Activated CD8-positive, alpha-beta T cell treated with anti-CD3 and anti-CD28 coated beads for 36 hours (primary cell): ENCODE measurements at regions not wholly inside any gene's neighbourhood (a gene's known extent, or its start where the extent isn't known, plus 50 kb on each side); places are given as distances from the start of the nearest gene placed in this dataset.
A peak's percentile ranks its signal among the peaks of the same experiment; 100 is the strongest.

ENCODE experiments used
- ATAC-seq: fragments of 200-7000 bp; cut with Tn5 transposase; one replicate; pipeline ENCODE4 v1.10.0; 2021; ENCODE audit warnings: mild to moderate bottlenecking, moderate library complexity
- CTCF ChIA-PET: fragments of 350-600 bp; sonication (Branson Sonifier 250); formaldehyde crosslinking; loops from one replicate; lab custom pipeline; 2021; ENCODE audit warnings: antibody characterized with exemption; lab: Charles Lee
- POLR2A ChIA-PET: fragments of 350-600 bp; sonication (Branson Sonifier 250); formaldehyde crosslinking; loops from one replicate; lab custom pipeline; 2021; ENCODE audit warnings: antibody characterized with exemption; lab: Charles Lee
- DNase-seq: peaks from one replicate; pipeline ENCODE4 v3.0.0-alpha.2; 2020
- H3K27ac Mint-ChIP-seq: one replicate; pipeline ENCODE4 v1.8.0; 2021; ENCODE audit warnings: mild to moderate bottlenecking, mixed read lengths
- H3K27me3 Mint-ChIP-seq: one replicate; pipeline ENCODE4 v1.8.0; 2021; ENCODE audit warnings: mixed read lengths
- H3K36me3 Mint-ChIP-seq: one replicate; pipeline ENCODE4 v1.8.0; 2021; ENCODE audit warnings: low read depth, mixed read lengths
- H3K4me1 Mint-ChIP-seq: one replicate; pipeline ENCODE4 v1.8.0; 2021; ENCODE audit warnings: low read depth, mixed read lengths
- H3K4me3 Mint-ChIP-seq: one replicate; pipeline ENCODE4 v1.8.0; 2021; ENCODE audit warnings: mild to moderate bottlenecking, moderate library complexity, mixed read lengths
- H3K9me3 Mint-ChIP-seq: one replicate; pipeline ENCODE4 v1.8.0; 2021; ENCODE audit warnings: mixed read lengths
- intact Hi-C: fragments of 100-400 bp; cut with micrococcal nuclease; formaldehyde crosslinking; loops from one replicate; pipeline ENCODE4 v1.10.0; 2022
- TF ChIP-seq, protein P1 (sequence below): fragments of 200-600 bp; IDR thresholded peaks from one replicate; pipeline ENCODE4 v1.8.0; 2022; ENCODE audit warnings: antibody characterized with exemption, mild to moderate bottlenecking

DNA sequence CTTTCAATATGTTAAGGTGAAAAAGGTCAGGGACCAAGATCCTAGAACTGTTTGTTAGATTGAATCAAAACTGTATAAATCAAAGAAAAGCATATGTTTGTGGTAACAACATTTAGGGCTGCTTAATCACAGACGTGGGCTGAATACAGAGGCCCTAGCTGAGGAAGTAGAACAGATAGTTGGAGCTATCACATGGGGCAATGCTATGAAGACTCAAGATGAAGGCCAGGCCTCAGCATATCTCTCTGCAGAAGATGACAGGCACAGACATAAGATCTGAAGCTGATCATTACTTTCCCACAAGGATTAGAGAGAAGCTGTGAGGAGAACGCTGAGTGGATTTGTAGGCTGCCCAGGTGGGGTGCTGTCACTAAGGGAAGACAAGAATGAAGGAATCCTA, 158.6 kb upstream of the CARD18 start:
- Mint-ChIP-seq H3K27ac (no peak overlapping the region), H3K27me3 (peaks cover 2% of the 10 kb centered on the region), H3K4me1 (peaks cover 10% of the 10 kb centered on the region), H3K4me3 (no peak overlapping the region), H3K36me3 (no peaks in the 10 kb centered on the region), H3K9me3 (no peaks in the 10 kb centered on the region)
- TF ChIP-seq, protein P1, sequence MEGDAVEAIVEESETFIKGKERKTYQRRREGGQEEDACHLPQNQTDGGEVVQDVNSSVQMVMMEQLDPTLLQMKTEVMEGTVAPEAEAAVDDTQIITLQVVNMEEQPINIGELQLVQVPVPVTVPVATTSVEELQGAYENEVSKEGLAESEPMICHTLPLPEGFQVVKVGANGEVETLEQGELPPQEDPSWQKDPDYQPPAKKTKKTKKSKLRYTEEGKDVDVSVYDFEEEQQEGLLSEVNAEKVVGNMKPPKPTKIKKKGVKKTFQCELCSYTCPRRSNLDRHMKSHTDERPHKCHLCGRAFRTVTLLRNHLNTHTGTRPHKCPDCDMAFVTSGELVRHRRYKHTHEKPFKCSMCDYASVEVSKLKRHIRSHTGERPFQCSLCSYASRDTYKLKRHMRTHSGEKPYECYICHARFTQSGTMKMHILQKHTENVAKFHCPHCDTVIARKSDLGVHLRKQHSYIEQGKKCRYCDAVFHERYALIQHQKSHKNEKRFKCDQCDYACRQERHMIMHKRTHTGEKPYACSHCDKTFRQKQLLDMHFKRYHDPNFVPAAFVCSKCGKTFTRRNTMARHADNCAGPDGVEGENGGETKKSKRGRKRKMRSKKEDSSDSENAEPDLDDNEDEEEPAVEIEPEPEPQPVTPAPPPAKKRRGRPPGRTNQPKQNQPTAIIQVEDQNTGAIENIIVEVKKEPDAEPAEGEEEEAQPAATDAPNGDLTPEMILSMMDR: no peak
- ChIA-PET POLR2A (no interaction called here), CTCF (no interaction called here)
- no peak for DNase-seq
- ATAC-seq: no peak
- intact Hi-C loops: no loop called here

DNA sequence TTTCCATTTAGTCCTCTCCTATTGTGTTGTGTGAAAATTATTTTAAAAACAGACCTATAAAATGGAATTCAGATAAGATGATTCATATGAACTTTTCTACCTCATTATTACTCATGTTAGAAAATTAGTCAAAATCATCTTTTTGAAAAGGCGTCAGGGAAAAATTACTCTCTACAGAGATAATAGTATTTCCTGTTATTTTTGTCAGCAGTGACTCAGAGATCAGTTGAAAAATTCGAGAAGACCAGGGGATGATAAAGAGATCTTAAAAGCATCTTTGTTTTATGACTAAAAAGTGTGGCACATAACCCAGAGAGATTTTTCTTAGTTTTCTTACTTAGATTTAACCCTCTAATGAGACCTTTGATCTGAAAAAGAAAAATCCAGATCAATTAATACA, 157.9 kb upstream of the CARD18 start:
- intact Hi-C loops: no loop called here
- CTCF ChIA-PET: no interaction called here

DNA sequence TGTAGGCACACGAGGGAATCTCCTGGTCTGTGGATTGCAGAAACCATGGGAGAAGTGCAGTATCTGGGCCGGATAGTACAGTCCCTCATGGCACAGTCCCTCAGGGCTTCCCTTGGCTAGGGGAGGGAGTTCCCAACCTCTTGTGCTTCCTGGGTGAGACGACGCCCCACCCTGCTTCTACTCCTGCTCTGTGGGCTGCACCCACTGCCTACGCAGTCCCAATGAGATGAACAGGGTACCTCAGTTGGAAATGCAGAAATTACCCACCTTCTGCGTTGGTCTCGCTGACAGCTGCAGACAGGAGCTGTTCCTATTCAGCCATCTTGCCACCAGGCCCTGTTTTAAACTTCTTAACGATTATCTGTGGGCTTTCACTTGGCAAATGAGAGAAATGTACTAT, 157.2 kb upstream of the CARD18 start:
- CTCF ChIA-PET: no interaction called here
- Mint-ChIP-seq H3K27ac (peak overlapping the region; percentile 58), H3K4me1 (peaks cover 10% of the 10 kb centered on the region), H3K27me3 (peaks cover 2% of the 10 kb centered on the region), H3K9me3 (no peaks in the 10 kb centered on the region), H3K4me3 (no peak overlapping the region), H3K36me3 (no peaks in the 10 kb centered on the region)
- ATAC-seq: no peak
- POLR2A ChIA-PET: no interaction called here
- DNase-seq: no peak
- TF ChIP-seq, protein P1: no peak
- intact Hi-C loops: no loop called here

More for the DNA sequence above, 157.9 kb upstream of the CARD18 start:
- DNase-seq (no peak), ATAC-seq (peak; percentile 86)
- TF ChIP-seq, protein P1: no peak
- H3K36me3 Mint-ChIP-seq: no peaks in the 10 kb centered on the region
- H3K27ac Mint-ChIP-seq: peak overlapping the region; percentile 43
- H3K9me3 Mint-ChIP-seq: no peaks in the 10 kb centered on the region
- H3K4me1 Mint-ChIP-seq: peaks cover 10% of the 10 kb centered on the region
- no peak overlapping the region for H3K4me3 Mint-ChIP-seq
- peaks cover 2% of the 10 kb centered on the region for H3K27me3 Mint-ChIP-seq
- POLR2A ChIA-PET: no interaction called here

DNA sequence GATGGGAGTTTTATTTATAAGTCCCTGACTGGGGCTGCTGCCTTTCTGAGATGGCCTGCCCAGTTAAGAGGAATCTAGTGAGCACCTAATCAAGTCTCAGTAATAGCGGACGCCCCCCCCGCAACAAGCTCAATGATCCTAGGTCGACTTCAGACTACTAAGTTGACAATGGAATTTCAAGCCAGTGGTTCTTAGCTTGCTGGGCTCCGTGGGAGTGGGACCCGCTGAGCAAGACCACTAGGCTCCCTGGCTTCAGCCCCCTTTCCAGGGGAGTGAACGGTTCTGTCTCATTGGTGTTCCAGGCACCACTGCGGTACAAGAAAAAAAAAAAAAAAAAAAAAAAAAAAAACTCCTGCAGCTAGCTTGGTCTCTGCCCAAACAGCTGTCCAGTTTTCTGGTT, 156.8 kb upstream of the CARD18 start:
- peaks cover 2% of the 10 kb centered on the region for H3K27me3 Mint-ChIP-seq
- DNase-seq: no peak
- CTCF ChIA-PET: no interaction called here
- no peak overlapping the region for H3K27ac Mint-ChIP-seq
- POLR2A ChIA-PET: no interaction called here
- TF ChIP-seq, protein P1: no peak
- H3K36me3 Mint-ChIP-seq: no peaks in the 10 kb centered on the region
- peaks cover 10% of the 10 kb centered on the region for H3K4me1 Mint-ChIP-seq
- no peak for ATAC-seq
- no peak overlapping the region for H3K4me3 Mint-ChIP-seq
- H3K9me3 Mint-ChIP-seq: no peaks in the 10 kb centered on the region
- intact Hi-C loops: no loop called here

DNA sequence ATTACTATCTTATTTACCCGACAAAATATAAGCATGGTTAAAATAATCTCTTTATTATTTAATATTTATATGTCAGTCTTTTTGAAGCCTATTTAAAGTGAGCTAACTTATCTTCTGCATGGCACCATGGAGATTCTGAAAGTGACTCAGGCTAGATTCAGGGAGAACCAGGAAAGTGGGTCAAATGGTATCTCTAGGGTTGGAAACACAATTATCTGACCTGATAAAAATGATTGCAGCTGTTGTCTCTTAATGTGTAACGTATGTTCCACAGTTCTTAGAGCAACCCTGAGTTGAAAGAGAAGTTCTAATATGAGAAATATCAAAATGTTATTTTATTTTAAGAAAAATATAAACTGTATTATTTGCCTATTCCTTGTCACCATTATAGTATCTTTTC, 143.1 kb upstream of the CARD18 start:
- no peak overlapping the region for H3K4me3 Mint-ChIP-seq
- no peak for DNase-seq
- no peaks in the 10 kb centered on the region for H3K4me1 Mint-ChIP-seq
- H3K27me3 Mint-ChIP-seq: peaks cover 17% of the 10 kb centered on the region
- no peak overlapping the region for H3K27ac Mint-ChIP-seq
- no peak for ATAC-seq
- POLR2A ChIA-PET: no interaction called here
- CTCF ChIA-PET: no interaction called here
- intact Hi-C loops: no loop called here
- H3K9me3 Mint-ChIP-seq: no peaks in the 10 kb centered on the region
- TF ChIP-seq, protein P1: no peak
- no peaks in the 10 kb centered on the region for H3K36me3 Mint-ChIP-seq
